Activated naive CD8-positive, alpha-beta T cell (primary cell): ENCODE measurements at regions not wholly inside any gene's neighbourhood (a gene's known extent, or its start where the extent isn't known, plus 50 kb on each side); places are given as distances from the start of the nearest gene placed in this dataset.

Experiments used
- H3K27ac Mint-ChIP-seq: one replicate; pipeline ENCODE4 v1.8.0; 2021; ENCODE audit warnings: mixed read lengths
- H3K27me3 Mint-ChIP-seq: one replicate; pipeline ENCODE4 v1.8.0; 2021; ENCODE audit warnings: mixed read lengths
- H3K36me3 Mint-ChIP-seq: one replicate; pipeline ENCODE4 v1.8.0; 2021; ENCODE audit warnings: mixed read lengths
- H3K4me1 Mint-ChIP-seq: one replicate; pipeline ENCODE4 v1.8.0; 2021; ENCODE audit warnings: low read depth, mixed read lengths
- H3K4me3 Mint-ChIP-seq: one replicate; pipeline ENCODE4 v1.8.0; 2021; ENCODE audit warnings: mild to moderate bottlenecking, mixed read lengths
- H3K9me3 Mint-ChIP-seq: one replicate; pipeline ENCODE4 v1.8.0; 2021; ENCODE audit warnings: low read depth, mixed read lengths

DNA sequence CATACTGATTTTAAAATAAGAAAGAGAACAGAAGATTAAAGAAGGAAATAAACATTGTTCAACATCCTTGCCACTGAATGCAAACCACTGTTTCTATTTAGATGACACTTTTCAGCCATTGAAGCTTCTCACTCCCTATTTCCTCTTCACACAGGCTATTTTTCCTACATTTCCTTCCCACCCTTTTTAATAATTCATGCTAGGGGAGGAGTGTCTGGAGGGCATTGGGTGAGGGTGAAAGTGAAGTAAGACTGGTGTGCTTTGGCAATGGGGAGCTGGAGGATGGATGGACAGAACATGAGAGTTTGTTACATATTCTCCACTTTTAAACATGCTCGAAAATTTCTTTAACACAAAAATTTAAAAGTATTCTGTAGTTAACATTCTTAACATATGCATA, 168.8 kb upstream of the GLI3 start:
- Mint-ChIP-seq H3K4me3 (no peak overlapping the region), H3K4me1 (no peaks in the 10 kb centered on the region), H3K9me3 (no peaks in the 10 kb centered on the region), H3K27me3 (no peaks in the 10 kb centered on the region), H3K27ac (no peak overlapping the region), H3K36me3 (no peaks in the 10 kb centered on the region)

DNA sequence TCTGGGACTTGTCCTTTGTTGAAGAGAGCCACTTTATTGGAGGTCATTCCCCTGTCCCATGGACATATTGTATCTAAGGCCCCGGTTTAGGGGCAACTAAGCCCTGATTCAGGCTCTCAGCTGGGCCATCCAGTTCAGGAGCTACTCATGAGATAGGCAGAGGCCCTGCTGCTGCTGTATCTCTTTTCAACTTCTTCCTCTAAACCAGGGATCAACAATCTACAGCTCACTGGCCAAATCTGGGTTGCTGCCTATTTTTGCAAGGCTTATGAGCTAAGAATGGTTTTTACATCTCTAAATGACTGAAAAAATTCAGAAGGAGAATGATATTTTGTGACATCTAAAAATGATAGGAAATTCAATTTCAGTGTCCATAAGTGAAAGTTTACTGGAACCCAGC, 166.8 kb upstream of the GLI3 start:
- Mint-ChIP-seq H3K4me3 (no peak overlapping the region), H3K4me1 (no peaks in the 10 kb centered on the region), H3K27ac (no peak overlapping the region), H3K36me3 (no peaks in the 10 kb centered on the region), H3K9me3 (no peaks in the 10 kb centered on the region), H3K27me3 (no peaks in the 10 kb centered on the region)

DNA sequence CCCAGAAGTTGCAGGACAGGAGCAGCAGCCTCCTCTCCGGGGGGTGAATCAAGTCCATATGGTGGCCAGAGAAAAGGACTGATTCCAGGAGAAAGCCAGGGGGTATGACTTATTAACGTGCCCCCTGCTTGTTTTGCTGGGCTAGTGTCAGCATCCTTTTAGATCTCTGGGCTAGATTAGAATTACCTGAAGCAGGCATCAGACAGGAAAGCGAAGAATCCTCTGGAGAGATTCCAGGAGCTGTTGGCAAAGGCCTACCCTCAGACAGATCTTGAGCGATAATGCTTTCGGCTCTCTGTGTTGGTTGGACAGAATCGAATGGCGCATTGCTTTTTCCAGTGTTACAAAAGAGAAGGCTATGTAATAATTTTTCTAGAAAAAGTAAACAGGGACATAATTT, 164.0 kb upstream of the GLI3 start:
- H3K4me1 Mint-ChIP-seq, result no peaks in the 10 kb centered on the region
- no peak overlapping the region for H3K4me3 Mint-ChIP-seq
- H3K9me3 Mint-ChIP-seq, result no peaks in the 10 kb centered on the region
- H3K27me3 Mint-ChIP-seq, result no peaks in the 10 kb centered on the region
- H3K27ac Mint-ChIP-seq, result no peak overlapping the region
- no peaks in the 10 kb centered on the region for H3K36me3 Mint-ChIP-seq

DNA sequence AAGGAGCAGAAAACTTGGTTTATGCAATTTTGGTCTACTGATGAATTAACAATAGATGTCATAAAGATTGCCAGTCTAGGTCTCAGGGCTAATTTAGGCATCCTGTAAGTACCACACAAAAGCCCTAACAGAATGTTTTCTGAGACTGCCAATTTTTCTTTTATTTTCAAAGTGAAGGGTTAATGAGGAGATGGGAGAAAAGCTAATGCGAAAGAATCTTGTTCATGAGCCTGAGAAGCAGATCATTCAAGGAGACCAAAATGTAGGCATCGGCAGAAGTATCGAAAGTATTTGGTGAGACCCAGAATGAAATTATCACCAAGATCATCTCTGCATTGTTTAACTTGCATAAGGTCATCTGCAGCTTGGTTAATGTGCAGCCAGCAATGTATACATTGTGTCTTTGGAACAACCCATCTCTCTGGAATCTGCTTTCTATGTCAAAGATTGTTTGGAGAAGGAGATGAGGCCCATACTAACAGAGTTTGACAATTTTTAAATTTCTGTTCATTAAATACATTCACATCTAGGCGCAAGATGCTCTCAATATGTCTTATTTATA, 163.3 kb upstream of the GLI3 start:
- no peaks in the 10 kb centered on the region for H3K36me3 Mint-ChIP-seq
- H3K27ac Mint-ChIP-seq, result no peak overlapping the region
- H3K9me3 Mint-ChIP-seq, result no peaks in the 10 kb centered on the region
- H3K27me3 Mint-ChIP-seq, result no peaks in the 10 kb centered on the region
- no peaks in the 10 kb centered on the region for H3K4me1 Mint-ChIP-seq
- H3K4me3 Mint-ChIP-seq, result no peak overlapping the region

DNA sequence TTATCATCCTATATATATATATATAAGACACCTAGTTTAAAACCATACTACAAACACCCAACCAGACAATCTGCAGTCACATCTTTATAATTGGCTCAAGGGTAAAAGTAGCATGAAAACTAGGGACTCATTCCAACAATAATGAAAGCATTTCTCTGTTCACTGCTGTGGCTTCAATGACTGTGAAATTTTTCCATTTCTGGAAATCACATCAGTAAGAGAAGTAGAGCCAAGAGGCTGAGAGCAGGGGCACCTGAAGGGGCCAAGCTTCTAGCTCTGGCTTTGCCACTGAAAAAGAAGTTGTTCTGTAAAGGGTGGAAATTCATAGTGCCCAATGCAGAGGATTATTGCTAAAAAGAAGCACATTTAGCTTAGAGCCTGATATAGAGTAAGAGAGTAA, 158.6 kb upstream of the GLI3 start:
- H3K27ac Mint-ChIP-seq, result no peak overlapping the region
- H3K36me3 Mint-ChIP-seq, result no peaks in the 10 kb centered on the region
- no peaks in the 10 kb centered on the region for H3K4me1 Mint-ChIP-seq
- H3K4me3 Mint-ChIP-seq, result no peak overlapping the region
- no peaks in the 10 kb centered on the region for H3K9me3 Mint-ChIP-seq
- H3K27me3 Mint-ChIP-seq, result no peaks in the 10 kb centered on the region

DNA sequence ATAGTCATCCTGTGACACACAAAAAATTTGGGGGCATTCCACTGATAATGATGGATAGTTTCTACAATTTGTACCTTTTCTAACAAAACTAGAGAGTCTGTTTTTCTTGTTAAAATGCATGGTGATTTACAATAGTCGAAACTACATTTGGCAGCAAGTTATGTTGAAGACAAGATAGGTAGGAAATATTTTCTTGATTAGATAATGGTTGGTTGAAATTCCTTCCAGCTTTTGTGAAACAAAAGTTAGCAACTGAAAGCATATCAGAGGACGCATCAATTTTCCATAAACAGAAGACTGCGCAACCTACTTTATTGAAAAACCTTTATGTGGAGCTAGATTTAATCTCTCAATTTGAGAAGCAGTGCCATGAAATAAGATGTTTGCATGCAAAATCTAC, 155.8 kb upstream of the GLI3 start:
- no peak overlapping the region for H3K27ac Mint-ChIP-seq
- H3K27me3 Mint-ChIP-seq, result no peaks in the 10 kb centered on the region
- no peaks in the 10 kb centered on the region for H3K9me3 Mint-ChIP-seq
- H3K4me1 Mint-ChIP-seq, result no peaks in the 10 kb centered on the region
- H3K4me3 Mint-ChIP-seq, result no peak overlapping the region
- no peaks in the 10 kb centered on the region for H3K36me3 Mint-ChIP-seq

DNA sequence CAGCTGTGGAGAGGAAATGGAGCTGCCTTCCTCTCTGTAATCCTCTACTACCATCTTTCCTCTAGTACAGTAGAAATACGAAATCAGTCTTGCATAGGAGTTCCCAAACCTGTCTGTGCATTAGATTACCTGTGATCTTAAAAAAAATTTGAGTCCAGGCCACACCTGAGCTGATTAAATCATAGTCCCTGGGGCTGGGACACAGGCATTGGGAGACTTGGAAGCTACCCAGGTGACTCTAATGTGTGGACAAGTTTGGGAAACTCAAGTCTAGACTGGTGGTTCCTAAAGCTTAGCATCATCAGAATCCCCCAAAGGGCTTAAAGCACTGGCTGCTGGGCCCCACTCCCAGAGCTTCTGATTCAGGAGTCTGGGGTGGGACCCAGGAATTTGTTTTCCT, 152.7 kb upstream of the GLI3 start:
- no peaks in the 10 kb centered on the region for H3K36me3 Mint-ChIP-seq
- no peak overlapping the region for H3K4me3 Mint-ChIP-seq
- no peaks in the 10 kb centered on the region for H3K27me3 Mint-ChIP-seq
- no peaks in the 10 kb centered on the region for H3K9me3 Mint-ChIP-seq
- no peaks in the 10 kb centered on the region for H3K4me1 Mint-ChIP-seq
- no peak overlapping the region for H3K27ac Mint-ChIP-seq

DNA sequence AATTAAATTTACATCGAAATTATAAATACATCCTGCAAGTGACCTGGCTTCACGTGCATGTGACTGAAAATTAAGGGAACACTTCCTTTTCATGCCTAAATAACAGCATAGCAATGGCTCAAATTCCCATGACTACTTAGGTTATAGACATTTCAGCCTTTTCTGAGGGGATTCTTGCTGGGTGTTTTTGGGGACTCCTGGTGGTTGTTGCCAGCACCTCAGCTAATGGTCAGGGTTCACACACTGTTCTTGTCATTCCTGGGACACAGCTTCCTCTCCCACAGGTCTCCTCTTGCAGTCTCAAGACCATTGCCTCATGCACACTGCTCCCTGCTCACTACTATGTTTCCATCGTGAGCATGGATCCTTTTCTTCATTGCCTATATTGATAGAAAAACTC, 148.9 kb upstream of the GLI3 start:
- no peaks in the 10 kb centered on the region for H3K4me1 Mint-ChIP-seq
- H3K27ac Mint-ChIP-seq, result no peak overlapping the region
- H3K4me3 Mint-ChIP-seq, result no peak overlapping the region
- no peaks in the 10 kb centered on the region for H3K36me3 Mint-ChIP-seq
- no peaks in the 10 kb centered on the region for H3K9me3 Mint-ChIP-seq
- H3K27me3 Mint-ChIP-seq, result no peaks in the 10 kb centered on the region

DNA sequence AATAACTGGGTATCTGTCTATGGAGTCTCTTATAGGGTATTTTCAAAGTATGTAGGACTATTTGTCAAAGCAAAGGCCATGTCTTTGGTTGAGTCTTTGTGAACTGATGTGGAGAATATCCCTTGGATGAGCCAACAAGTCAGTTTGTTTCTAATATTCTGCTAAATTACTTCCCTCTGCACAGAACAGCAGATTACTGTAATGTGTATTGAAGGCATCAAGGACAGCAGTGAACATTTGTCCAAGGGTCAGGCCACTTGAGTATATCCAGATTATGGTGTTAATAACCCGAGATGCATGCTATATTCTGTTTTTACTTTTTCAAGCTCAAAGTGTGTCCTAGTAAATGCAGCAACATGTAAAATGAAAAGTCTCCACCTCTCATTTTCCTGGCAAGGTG, 144.2 kb upstream of the GLI3 start:
- Mint-ChIP-seq H3K4me3 (no peak overlapping the region), H3K27ac (no peak overlapping the region), H3K27me3 (no peaks in the 10 kb centered on the region), H3K4me1 (no peaks in the 10 kb centered on the region), H3K9me3 (no peaks in the 10 kb centered on the region), H3K36me3 (no peaks in the 10 kb centered on the region)

DNA sequence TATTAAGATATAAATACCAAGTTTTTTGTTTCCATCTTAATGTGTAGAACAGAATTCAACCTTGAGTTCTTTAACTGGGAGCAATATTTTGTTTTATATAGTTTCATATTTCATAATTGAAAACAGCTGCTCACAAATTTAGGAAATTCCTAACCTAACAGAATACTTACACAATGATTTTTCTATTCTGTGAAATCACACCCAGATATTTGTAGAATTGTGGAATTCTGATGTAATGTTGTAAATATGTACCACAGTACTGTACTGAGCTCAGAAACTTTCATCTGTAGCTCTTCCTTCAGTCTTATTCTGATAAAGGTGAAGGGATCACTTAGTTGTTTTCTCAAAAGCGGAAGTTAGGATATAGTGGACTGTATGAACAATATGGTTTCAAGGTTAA, 143.4 kb upstream of the GLI3 start:
- Mint-ChIP-seq H3K27ac (no peak overlapping the region), H3K4me3 (no peak overlapping the region), H3K27me3 (no peaks in the 10 kb centered on the region), H3K36me3 (no peaks in the 10 kb centered on the region), H3K9me3 (no peaks in the 10 kb centered on the region), H3K4me1 (no peaks in the 10 kb centered on the region)

DNA sequence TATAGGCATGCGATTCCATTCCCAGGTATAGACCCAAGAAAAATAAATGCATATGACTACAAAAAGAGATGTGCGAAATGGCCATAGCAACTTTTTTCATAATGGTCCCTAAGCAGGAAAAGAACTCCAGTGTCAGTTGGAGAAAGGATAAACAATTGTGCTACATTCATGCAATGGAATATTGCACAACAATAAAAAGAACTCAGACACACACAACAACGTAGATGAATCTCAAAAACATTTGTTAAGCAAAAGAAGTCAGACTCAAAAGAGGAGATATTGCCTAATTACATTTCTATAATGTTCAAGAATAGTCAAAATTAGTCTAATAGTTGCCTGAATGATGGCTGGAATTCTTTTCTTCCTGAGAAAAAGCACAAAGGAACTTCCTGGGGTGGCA, 141.1 kb upstream of the GLI3 start:
- Mint-ChIP-seq H3K27me3 (no peaks in the 10 kb centered on the region), H3K36me3 (no peaks in the 10 kb centered on the region), H3K4me3 (no peak overlapping the region), H3K9me3 (no peaks in the 10 kb centered on the region), H3K4me1 (no peaks in the 10 kb centered on the region), H3K27ac (no peak overlapping the region)

DNA sequence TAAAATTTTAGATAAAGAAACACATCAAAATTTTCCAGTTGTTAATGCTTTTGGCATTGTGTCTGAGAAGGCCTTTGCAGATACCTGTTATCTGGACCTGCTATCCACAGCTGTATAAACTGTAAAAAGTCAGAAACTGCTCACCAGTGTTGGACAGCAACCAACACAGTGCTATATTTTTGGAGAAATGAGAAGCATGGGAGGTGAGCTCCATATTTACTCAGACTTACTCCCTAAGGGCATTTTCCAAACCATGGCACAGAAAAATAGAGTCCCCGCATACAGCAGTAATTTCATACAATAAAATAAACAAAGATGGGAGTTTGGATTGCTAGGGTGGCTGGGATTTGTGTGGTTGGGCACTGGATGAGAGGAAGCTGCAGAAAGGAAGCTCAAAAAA, 136.3 kb upstream of the GLI3 start:
- Mint-ChIP-seq H3K27me3 (no peaks in the 10 kb centered on the region), H3K4me1 (no peaks in the 10 kb centered on the region), H3K36me3 (no peaks in the 10 kb centered on the region), H3K27ac (no peak overlapping the region), H3K9me3 (peaks cover 5% of the 10 kb centered on the region), H3K4me3 (no peak overlapping the region)

DNA sequence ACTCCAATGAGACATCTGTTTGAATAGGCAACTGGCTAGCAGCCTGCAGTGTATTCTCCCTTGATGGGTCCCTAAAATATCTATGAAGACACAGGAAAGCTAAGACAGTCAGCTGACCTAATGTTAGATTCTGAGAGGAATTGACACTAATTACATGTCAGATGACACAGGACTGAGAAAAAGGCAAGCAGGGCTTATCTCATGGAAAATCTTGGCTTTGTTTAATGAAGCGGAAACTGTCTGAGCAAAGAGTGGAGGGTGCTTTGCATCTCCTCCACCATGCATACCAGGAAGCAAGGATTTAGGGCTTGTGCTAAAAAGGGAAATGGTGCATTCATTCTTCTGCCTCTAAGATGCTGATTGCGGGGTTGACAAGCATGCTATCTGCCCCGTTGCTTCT, 135.5 kb upstream of the GLI3 start:
- Mint-ChIP-seq H3K4me3 (no peak overlapping the region), H3K27ac (no peak overlapping the region), H3K4me1 (no peaks in the 10 kb centered on the region), H3K36me3 (no peaks in the 10 kb centered on the region), H3K9me3 (peaks cover 10% of the 10 kb centered on the region), H3K27me3 (no peaks in the 10 kb centered on the region)

DNA sequence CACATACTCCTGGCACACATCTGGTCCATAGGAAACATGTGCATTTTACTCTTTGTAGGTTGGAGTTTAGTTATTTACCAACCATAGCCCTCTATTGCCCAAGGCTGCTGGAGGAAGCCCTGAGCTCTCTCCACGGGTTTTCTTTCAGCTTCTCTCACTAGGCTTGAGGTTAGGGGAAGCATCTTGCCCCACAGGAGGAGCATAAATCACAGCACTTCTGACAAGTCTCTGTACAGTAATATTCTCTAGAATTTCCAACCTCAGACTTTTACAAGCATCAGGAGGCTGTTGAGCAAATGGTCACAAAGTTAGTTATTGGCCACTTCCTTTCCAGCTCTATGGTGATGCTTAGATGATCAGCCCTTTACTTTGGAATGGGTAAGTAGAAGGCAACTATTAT, 122.9 kb upstream of the GLI3 start:
- Mint-ChIP-seq H3K9me3 (peaks cover 4% of the 10 kb centered on the region), H3K27me3 (no peaks in the 10 kb centered on the region), H3K36me3 (no peaks in the 10 kb centered on the region), H3K27ac (no peak overlapping the region), H3K4me3 (no peak overlapping the region), H3K4me1 (no peaks in the 10 kb centered on the region)

DNA sequence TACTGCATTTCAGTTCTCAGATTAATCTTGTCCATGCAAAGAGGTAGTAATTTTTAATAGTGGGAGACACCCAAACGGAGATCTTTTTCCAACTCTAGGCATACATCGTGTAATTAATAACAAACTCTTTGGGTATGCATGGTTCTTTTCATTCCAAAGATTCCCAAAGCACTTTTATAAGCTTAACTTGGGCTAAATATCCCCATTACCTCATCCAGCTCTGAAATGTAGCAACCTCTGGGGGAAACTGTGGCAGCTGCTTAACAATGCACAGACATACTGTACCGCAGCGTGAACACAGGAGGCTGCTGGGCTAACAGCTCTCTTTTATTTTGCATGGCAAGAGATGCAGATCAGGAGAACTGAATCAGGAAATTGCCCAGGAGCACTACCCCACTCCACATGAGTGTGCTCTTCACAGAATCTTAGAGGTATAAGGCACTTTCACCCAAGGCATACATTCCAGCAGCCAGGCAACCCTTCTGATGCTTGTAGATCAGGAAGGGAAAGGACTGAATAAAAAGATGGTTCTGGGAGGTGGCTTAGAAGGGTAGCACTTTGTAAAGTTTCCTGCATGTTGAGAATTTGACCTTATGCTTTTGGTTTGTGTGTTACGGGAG, 114.4 kb upstream of the GLI3 start:
- H3K4me1 Mint-ChIP-seq, result no peaks in the 10 kb centered on the region
- H3K27ac Mint-ChIP-seq, result no peak overlapping the region
- H3K9me3 Mint-ChIP-seq, result peaks cover 14% of the 10 kb centered on the region
- no peaks in the 10 kb centered on the region for H3K36me3 Mint-ChIP-seq
- no peak overlapping the region for H3K4me3 Mint-ChIP-seq
- H3K27me3 Mint-ChIP-seq, result peaks cover 3% of the 10 kb centered on the region

DNA sequence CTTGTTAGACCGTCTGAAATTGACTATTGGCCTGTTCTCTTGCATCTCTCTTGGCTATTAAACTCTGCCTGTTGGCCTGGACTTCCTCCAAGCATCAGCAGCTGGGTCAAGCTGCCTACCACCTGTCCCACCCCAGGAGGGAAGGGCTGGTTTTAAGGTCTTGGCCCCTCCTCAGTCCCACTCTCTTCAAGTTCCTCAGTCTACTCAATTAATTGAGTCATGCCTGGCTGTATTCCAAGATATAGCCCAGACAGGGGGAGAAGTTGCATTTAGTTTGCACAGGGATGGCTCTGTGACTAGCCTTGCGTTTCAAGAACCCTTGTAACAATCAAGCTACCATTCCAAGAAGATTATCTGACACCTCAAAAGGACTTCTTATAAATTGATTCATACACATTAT, 113.8 kb upstream of the GLI3 start:
- Mint-ChIP-seq H3K9me3 (peaks cover 14% of the 10 kb centered on the region), H3K27me3 (peaks cover 3% of the 10 kb centered on the region), H3K36me3 (no peaks in the 10 kb centered on the region), H3K27ac (no peak overlapping the region), H3K4me3 (no peak overlapping the region), H3K4me1 (no peaks in the 10 kb centered on the region)
